HK-2 (cell line): ENCODE measurements at regions not wholly inside any gene's neighbourhood (a gene's known extent, or its start where the extent isn't known, plus 50 kb on each side); places are given as distances from the start of the nearest gene placed in this dataset.
A peak's percentile ranks its signal among the peaks of the same experiment; 100 is the strongest.

Experiments used
- DNase-seq: peaks from one replicate; pipeline ENCODE4 v3.0.0-alpha.2; 2018; ENCODE audit not compliant: unreplicated experiment

GRCh38 chr2:191514613-191515012 is 163.3 kb upstream of the NABP1 start:
- DNase-seq = no peak

- DNase-seq = no peak
Observed at GRCh38 chr2:191515551-191515950, 162.4 kb upstream of the NABP1 start.

GRCh38 chr2:191516260-191516659 is 161.7 kb upstream of the NABP1 start:
- DNase-seq = no peak

GRCh38 chr2:191521608-191522208 is 156.2 kb upstream of the NABP1 start:
- no peak for DNase-seq

GRCh38 chr2:191522478-191523120 is 155.3 kb upstream of the NABP1 start:
- DNase-seq = no peak

GRCh38 chr2:191526091-191526490 is 151.8 kb upstream of the NABP1 start:
- DNase-seq = no peak

- DNase-seq = no peak
Observed at GRCh38 chr2:191526536-191526935, 151.4 kb upstream of the NABP1 start.

- DNase-seq = no peak
Observed at GRCh38 chr2:191526953-191527556, 150.9 kb upstream of the NABP1 start.

- DNase-seq = no peak
Observed at GRCh38 chr2:191530618-191531017, 147.3 kb upstream of the NABP1 start.

- no peak for DNase-seq
Observed at GRCh38 chr2:191533693-191534180, 144.2 kb upstream of the NABP1 start.

GRCh38 chr2:191537921-191538320 is 140.0 kb upstream of the NABP1 start:
- no peak for DNase-seq

- DNase-seq = no peak
Observed at GRCh38 chr2:191538334-191538903, 139.5 kb upstream of the NABP1 start.

GRCh38 chr2:191539068-191539467 is 138.9 kb upstream of the NABP1 start:
- DNase-seq = no peak

GRCh38 chr2:191540681-191541080 is 137.3 kb upstream of the NABP1 start:
- no peak for DNase-seq

GRCh38 chr2:191543708-191544107 is 134.2 kb upstream of the NABP1 start:
- no peak for DNase-seq

- DNase-seq = no peak
Observed at GRCh38 chr2:191544461-191545062, 133.4 kb upstream of the NABP1 start.

- no peak for DNase-seq
Observed at GRCh38 chr2:191545361-191545760, 132.6 kb upstream of the NABP1 start.

GRCh38 chr2:191552066-191552465 is 125.9 kb upstream of the NABP1 start:
- no peak for DNase-seq

- no peak for DNase-seq
Observed at GRCh38 chr2:191554240-191554639, 123.7 kb upstream of the NABP1 start.

GRCh38 chr2:191555092-191555742 is 122.7 kb upstream of the NABP1 start:
- DNase-seq = peak; percentile 78

- DNase-seq = no peak
Observed at GRCh38 chr2:191556463-191556862, 121.5 kb upstream of the NABP1 start.

GRCh38 chr2:191557841-191558240 is 120.1 kb upstream of the NABP1 start:
- DNase-seq = no peak
